ENCODE measurements at regions not wholly inside any gene's neighbourhood (a gene's known extent, or its start where the extent isn't known, plus 50 kb on each side); places are given as distances from the start of the nearest gene placed in this dataset.

GRCh38 chr20:50242548-50242862, 51.9 kb downstream of the CEBPB start:
- DNase-seq (ENCODE audit: low spot score) = no peak

GRCh38 chr20:50242863-50243609, 52.4 kb downstream of the CEBPB start:
- no peak for DNase-seq (ENCODE audit: low spot score)

GRCh38 chr20:50243610-50244351, 53.2 kb downstream of the CEBPB start:
- no peak for DNase-seq (ENCODE audit: low spot score)

GRCh38 chr20:50244352-50245149, 53.9 kb downstream of the CEBPB start:
- DNase-seq (ENCODE audit: low spot score) = no peak

GRCh38 chr20:50245498-50246366, 55.1 kb downstream of the CEBPB start:
- DNase-seq (ENCODE audit: low spot score) = no peak

- DNase-seq (ENCODE audit: low spot score) = no peak
Measured at GRCh38 chr20:50246367-50247195, 56.0 kb downstream of the CEBPB start.

- DNase-seq (ENCODE audit: low spot score) = no peak
Measured at GRCh38 chr20:50247196-50248094, 56.8 kb downstream of the CEBPB start.

GRCh38 chr20:50248104-50248641, 57.5 kb downstream of the CEBPB start:
- no peak for DNase-seq (ENCODE audit: low spot score)

- DNase-seq (ENCODE audit: low spot score) = no peak
Measured at GRCh38 chr20:50249447-50250388, 59.1 kb downstream of the CEBPB start.

- no peak for DNase-seq (ENCODE audit: low spot score)
Measured at GRCh38 chr20:50250679-50251382, 60.2 kb downstream of the CEBPB start.

- no peak for DNase-seq (ENCODE audit: low spot score)
Measured at GRCh38 chr20:50251383-50251748, 60.7 kb downstream of the CEBPB start.

GRCh38 chr20:50251992-50252511, 61.4 kb downstream of the CEBPB start:
- no peak for DNase-seq (ENCODE audit: low spot score)

- DNase-seq (ENCODE audit: low spot score) = no peak
Measured at GRCh38 chr20:50252701-50253100, 62.1 kb downstream of the CEBPB start.

GRCh38 chr20:50253101-50253500, 62.5 kb downstream of the CEBPB start:
- DNase-seq (ENCODE audit: low spot score) = no peak

- no peak for DNase-seq (ENCODE audit: low spot score)
Measured at GRCh38 chr20:50254466-50255079, 63.9 kb downstream of the CEBPB start.

GRCh38 chr20:50256577-50256976, 65.9 kb downstream of the CEBPB start:
- no peak for DNase-seq (ENCODE audit: low spot score)

- no peak for DNase-seq (ENCODE audit: low spot score)
Measured at GRCh38 chr20:50257860-50258259, 67.2 kb downstream of the CEBPB start.
